K562 (cell line): ENCODE measurements at regions not wholly inside any gene's neighbourhood (a gene's known extent, or its start where the extent isn't known, plus 50 kb on each side); places are given as distances from the start of the nearest gene placed in this dataset.
A peak's percentile ranks its signal among the peaks of the same experiment; 100 is the strongest.

ENCODE experiments used
- CBX3 ChIP-seq, 2 experiments: IDR thresholded peaks; 1 replicate in 1 of 2; 2 replicates in 1 of 2; pipeline ENCODE4 v1.6.1; 2012; ENCODE audit warnings: inconsistent platforms in 2 of 2, low read length in 2 of 2, borderline replicate concordance in 1 of 2, control low read depth in 1 of 2
- CREM ChIP-seq: IDR thresholded peaks from 2 replicates; pipeline ENCODE4 v1.6.1; 2014; ENCODE audit warnings: antibody characterized with exemption, low read depth
- CTCFL ChIP-seq: IDR thresholded peaks from 2 replicates; pipeline ENCODE4 v1.6.1; 2011; ENCODE audit warnings: borderline replicate concordance, low read depth, mild to moderate bottlenecking, moderate library complexity, low read length; ENCODE audit not compliant: insufficient read depth, poor library complexity, severe bottlenecking
- ETS2 ChIP-seq: IDR thresholded peaks from 2 replicates; pipeline ENCODE4 v1.6.1; 2016; ENCODE audit warnings: borderline replicate concordance, missing genetic modification characterization, mild to moderate bottlenecking, moderate library complexity, missing compliant biosample characterization; ENCODE audit not compliant: poor library complexity, severe bottlenecking
- HDAC2 ChIP-seq: fragments of 450-650 bp; IDR thresholded peaks from 2 replicates; pipeline ENCODE4 v1.6.1; 2016; ENCODE audit warnings: mild to moderate bottlenecking
- MCM2 ChIP-seq: fragments of 450-650 bp; IDR thresholded peaks from 2 replicates; pipeline ENCODE4 v1.6.1; 2017; ENCODE audit warnings: low read depth, mild to moderate bottlenecking
- MLX ChIP-seq, 2 experiments: fragments of 450-650 bp in 1 of 2; sonication (generic) in 1 of 2; formaldehyde crosslinking; conservative IDR thresholded peaks; 2 replicates each; pipeline versions ENCODE4 v1.4.0 to v1.8.1; 2020 to 2022; ENCODE audit warnings: mild to moderate bottlenecking in 1 of 2, missing genetic modification reagents in 1 of 2
- NCOR1 ChIP-seq: fragments of 450-650 bp; IDR thresholded peaks from 2 replicates; pipeline ENCODE4 v1.6.1; 2016; ENCODE audit warnings: mild to moderate bottlenecking, moderate library complexity
- NR3C1 ChIP-seq: sonication (generic); formaldehyde crosslinking; IDR thresholded peaks from 2 replicates; pipeline ENCODE4 v1.8.1; 2022; ENCODE audit warnings: missing genetic modification reagents
- PKNOX1 ChIP-seq: fragments of 450-650 bp; IDR thresholded peaks from 2 replicates; pipeline ENCODE4 v1.6.1; 2016
- POLR3G ChIP-seq: IDR thresholded peaks from 2 replicates; pipeline ENCODE4 v1.6.1; 2011; ENCODE audit not compliant: insufficient read length, insufficient replicate concordance; ENCODE audit errors: extremely low read depth
- PTTG1 ChIP-seq: fragments of 450-650 bp; IDR thresholded peaks from 2 replicates; pipeline ENCODE4 v1.6.1; 2016; ENCODE audit warnings: low read depth, mild to moderate bottlenecking, missing genetic modification characterization, missing compliant biosample characterization
- SP1 ChIP-seq: sonication (generic); formaldehyde crosslinking; IDR thresholded peaks from 2 replicates; pipeline ENCODE4 v1.8.1; 2022; ENCODE audit warnings: mild to moderate bottlenecking, missing genetic modification reagents
- ZNF274 ChIP-seq: IDR thresholded peaks from 2 replicates; pipeline ENCODE4 v1.6.1; 2011; ENCODE audit warnings: low read depth, mild to moderate bottlenecking, low read length, moderate library complexity, borderline replicate concordance
- ZNF449 ChIP-seq: fragments of 250-450 bp; sonication (Bioruptor Pico); IDR thresholded peaks from 2 replicates; pipeline ENCODE4 v1.8.0; 2022; ENCODE audit warnings: moderate library complexity, mild to moderate bottlenecking, inconsistent platforms
- ZNF551 ChIP-seq: fragments of 250-450 bp; sonication (Bioruptor Pico); IDR thresholded peaks from 2 replicates; pipeline ENCODE4 v1.5.0; 2021; ENCODE audit warnings: mild to moderate bottlenecking, moderate library complexity
- ZNF780A ChIP-seq: fragments of 250-450 bp; sonication (Bioruptor Pico); IDR thresholded peaks from 2 replicates; pipeline ENCODE4 v1.5.0; 2021; ENCODE audit warnings: mild to moderate bottlenecking
- TF ChIP-seq, protein P1 (sequence below): fragments of 450-650 bp; IDR thresholded peaks from 2 replicates; pipeline ENCODE4 v1.6.1; 2016; ENCODE audit warnings: missing biosample characterization, missing genetic modification characterization
- TF ChIP-seq, protein P2 (sequence below): conservative IDR thresholded peaks from 2 replicates; pipeline ENCODE4 v1.6.1; 2011; ENCODE audit warnings: low read depth, mild to moderate bottlenecking, low read length; ENCODE audit not compliant: control insufficient read depth
- TF ChIP-seq, protein P3 (sequence below): sonication (generic); formaldehyde crosslinking; IDR thresholded peaks from 2 replicates; pipeline ENCODE4 v1.9.0; 2022; ENCODE audit warnings: mild to moderate bottlenecking, missing genetic modification reagents

DNA sequence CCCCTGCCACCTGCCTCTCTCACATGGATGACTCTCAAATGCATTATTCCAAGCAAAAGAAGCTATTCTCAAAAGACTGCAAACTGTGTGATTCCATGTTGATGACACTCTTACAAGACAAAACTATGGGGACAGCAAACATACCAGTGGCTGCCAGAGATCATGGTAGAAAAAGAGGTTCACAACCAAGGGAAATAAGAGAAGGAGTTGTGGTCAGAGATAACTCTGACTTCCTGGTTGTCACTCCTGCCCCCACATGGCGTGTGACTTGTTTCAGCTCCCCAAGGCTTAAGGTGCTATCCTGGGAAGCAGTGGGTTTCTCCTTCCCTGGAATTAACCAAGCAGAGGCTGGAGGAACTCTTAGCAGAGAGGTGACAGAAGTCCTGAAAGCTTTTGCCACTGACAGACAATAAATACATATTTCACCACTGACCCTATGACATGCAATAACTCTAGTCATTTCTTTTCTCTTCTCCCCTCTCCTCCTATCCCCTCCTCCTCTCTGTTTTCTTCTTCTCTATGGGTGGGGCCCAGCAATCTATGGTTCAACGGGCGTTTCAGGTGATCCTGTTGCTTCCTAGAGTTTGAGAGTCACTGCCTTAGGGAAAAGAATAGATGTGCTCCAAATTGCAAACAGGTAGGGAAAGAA is 185.1 kb downstream of the FCRL5 start (continued):
- no peak for TF ChIP-seq ETS2 (tag)
- TF ChIP-seq PTTG1 (tag), result no peak
- 0 out of 2 replicates have a peak, but pooled peaks have one; percentile 9 for TF ChIP-seq NCOR1
- TF ChIP-seq NR3C1 (CRISPR knock-in tag), result no peak
- TF ChIP-seq CTCFL, result no peak
- no peak for TF ChIP-seq MLX (CRISPR knock-in tag; conservative IDR thresholded peaks at IDR 0.05)
- no peak for TF ChIP-seq ZNF551
- TF ChIP-seq CREM, result peak; percentile 25; the same call in 1 of the 2 replicates
- TF ChIP-seq CBX3 (IDR thresholded peaks at IDR 0.05; ENCODE audit: borderline replicate concordance in 1 of 2, low read length in 2 of 2), result peak in 1 of 2 experiments; percentile 69; a peak in 1 of 3 replicates
- TF ChIP-seq, protein P1, sequence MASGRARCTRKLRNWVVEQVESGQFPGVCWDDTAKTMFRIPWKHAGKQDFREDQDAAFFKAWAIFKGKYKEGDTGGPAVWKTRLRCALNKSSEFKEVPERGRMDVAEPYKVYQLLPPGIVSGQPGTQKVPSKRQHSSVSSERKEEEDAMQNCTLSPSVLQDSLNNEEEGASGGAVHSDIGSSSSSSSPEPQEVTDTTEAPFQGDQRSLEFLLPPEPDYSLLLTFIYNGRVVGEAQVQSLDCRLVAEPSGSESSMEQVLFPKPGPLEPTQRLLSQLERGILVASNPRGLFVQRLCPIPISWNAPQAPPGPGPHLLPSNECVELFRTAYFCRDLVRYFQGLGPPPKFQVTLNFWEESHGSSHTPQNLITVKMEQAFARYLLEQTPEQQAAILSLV (tag), result no peak
- TF ChIP-seq POLR3G, result no peak
- 0 out of 2 replicates have a peak, but pooled peaks have one; percentile 34 for TF ChIP-seq ZNF449 (CRISPR knock-in tag)
- no peak for TF ChIP-seq MCM2
- TF ChIP-seq PKNOX1, result 0 out of 2 replicates have a peak, but pooled peaks have one; percentile 46
- no peak for TF ChIP-seq SP1
- TF ChIP-seq, protein P2, sequence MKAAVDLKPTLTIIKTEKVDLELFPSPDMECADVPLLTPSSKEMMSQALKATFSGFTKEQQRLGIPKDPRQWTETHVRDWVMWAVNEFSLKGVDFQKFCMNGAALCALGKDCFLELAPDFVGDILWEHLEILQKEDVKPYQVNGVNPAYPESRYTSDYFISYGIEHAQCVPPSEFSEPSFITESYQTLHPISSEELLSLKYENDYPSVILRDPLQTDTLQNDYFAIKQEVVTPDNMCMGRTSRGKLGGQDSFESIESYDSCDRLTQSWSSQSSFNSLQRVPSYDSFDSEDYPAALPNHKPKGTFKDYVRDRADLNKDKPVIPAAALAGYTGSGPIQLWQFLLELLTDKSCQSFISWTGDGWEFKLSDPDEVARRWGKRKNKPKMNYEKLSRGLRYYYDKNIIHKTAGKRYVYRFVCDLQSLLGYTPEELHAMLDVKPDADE, result no peak
- TF ChIP-seq HDAC2, result no peak
- TF ChIP-seq ZNF274, result no peak
- TF ChIP-seq, protein P3, sequence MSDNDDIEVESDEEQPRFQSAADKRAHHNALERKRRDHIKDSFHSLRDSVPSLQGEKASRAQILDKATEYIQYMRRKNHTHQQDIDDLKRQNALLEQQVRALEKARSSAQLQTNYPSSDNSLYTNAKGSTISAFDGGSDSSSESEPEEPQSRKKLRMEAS (CRISPR knock-in tag), result no peak
- no peak for TF ChIP-seq ZNF780A (CRISPR knock-in tag)
